Testis (tissue), 2 donors: ENCODE measurements at regions not wholly inside any gene's neighbourhood (a gene's known extent, or its start where the extent isn't known, plus 50 kb on each side); places are given as distances from the start of the nearest gene placed in this dataset.

Source experiments
- DNase-seq: peaks from one replicate; pipeline ENCODE4 v3.0.0-alpha.2; 2019
- H3K27ac ChIP-seq, 2 donors: fragments of 200-600 bp; sonication (generic); one replicate each; pipeline ENCODE4 v1.5.1; 2019
- H3K27me3 ChIP-seq: fragments of 200-600 bp; sonication (generic); one replicate; pipeline ENCODE4 v1.5.1; 2019
- H3K36me3 ChIP-seq: fragments of 200-600 bp; sonication (generic); one replicate; pipeline ENCODE4 v1.5.1; 2017; ENCODE audit warnings: low read depth; ENCODE audit errors: missing control alignments
- H3K4me1 ChIP-seq: fragments of 200-600 bp; sonication (generic); one replicate; pipeline ENCODE4 v1.5.1; 2019
- H3K4me3 ChIP-seq, 2 donors: fragments of 200-600 bp; sonication (generic); one replicate each; pipeline ENCODE4 v1.5.1; 2017 to 2019
- H3K9me3 ChIP-seq: fragments of 200-600 bp; sonication (generic); one replicate; pipeline ENCODE4 v1.5.1; 2017
- POLR2A ChIP-seq: fragments of 450-650 bp; IDR thresholded peaks from one replicate; pipeline ENCODE4 v1.6.1; 2017; ENCODE audit warnings: antibody characterized with exemption, mild to moderate bottlenecking, moderate library complexity
- WGBS, 2 donors: methylation state at CpG; one replicate each; pipeline ENCODE4 v1.1.5; 2018; 5-methylcytosine and 5-hydroxymethylcytosine counted together
- intact Hi-C: fragments of 100-400 bp; cut with DNase I; formaldehyde crosslinking; loops from one replicate; pipeline ENCODE4 v1.15.1; 2023; ENCODE audit warnings: low total_unique reads
- TF ChIP-seq, protein P1 (sequence below), 3 experiments: fragments of 450-650 bp in 2 of 3; fragments of 200-600 bp in 1 of 3; sonication (generic) in 1 of 3; IDR thresholded peaks; one replicate each; pipeline ENCODE4 v1.5.1; 2016 to 2019; ENCODE audit warnings: antibody characterized with exemption in 3 of 3, mild to moderate bottlenecking in 2 of 3, moderate library complexity in 1 of 3

GRCh38 chr2:118246079-118246478, 157.8 kb downstream of the INSIG2 start:
- DNase-seq = no peak
- TF ChIP-seq POLR2A = no peak
- WGBS, 2 donors = 82 to 88% methylated on average over 4 of the region's 4 CpGs
- intact Hi-C loops = no loop called here
- Histone ChIP-seq H3K9me3 (no peaks in the 10 kb centered on the region), H3K27ac (no peak overlapping the region), H3K4me3 (no peak overlapping the region), H3K27me3 (no peaks in the 10 kb centered on the region), H3K4me1 (no peaks in the 10 kb centered on the region), H3K36me3 (no peaks in the 10 kb centered on the region)

- no peak overlapping the region for H3K27ac ChIP-seq
- no peaks in the 10 kb centered on the region for H3K36me3 ChIP-seq
- DNase-seq = no peak
- no peaks in the 10 kb centered on the region for H3K9me3 ChIP-seq
- no peak overlapping the region for H3K4me3 ChIP-seq
- TF ChIP-seq POLR2A = no peak
- TF ChIP-seq, protein P1, sequence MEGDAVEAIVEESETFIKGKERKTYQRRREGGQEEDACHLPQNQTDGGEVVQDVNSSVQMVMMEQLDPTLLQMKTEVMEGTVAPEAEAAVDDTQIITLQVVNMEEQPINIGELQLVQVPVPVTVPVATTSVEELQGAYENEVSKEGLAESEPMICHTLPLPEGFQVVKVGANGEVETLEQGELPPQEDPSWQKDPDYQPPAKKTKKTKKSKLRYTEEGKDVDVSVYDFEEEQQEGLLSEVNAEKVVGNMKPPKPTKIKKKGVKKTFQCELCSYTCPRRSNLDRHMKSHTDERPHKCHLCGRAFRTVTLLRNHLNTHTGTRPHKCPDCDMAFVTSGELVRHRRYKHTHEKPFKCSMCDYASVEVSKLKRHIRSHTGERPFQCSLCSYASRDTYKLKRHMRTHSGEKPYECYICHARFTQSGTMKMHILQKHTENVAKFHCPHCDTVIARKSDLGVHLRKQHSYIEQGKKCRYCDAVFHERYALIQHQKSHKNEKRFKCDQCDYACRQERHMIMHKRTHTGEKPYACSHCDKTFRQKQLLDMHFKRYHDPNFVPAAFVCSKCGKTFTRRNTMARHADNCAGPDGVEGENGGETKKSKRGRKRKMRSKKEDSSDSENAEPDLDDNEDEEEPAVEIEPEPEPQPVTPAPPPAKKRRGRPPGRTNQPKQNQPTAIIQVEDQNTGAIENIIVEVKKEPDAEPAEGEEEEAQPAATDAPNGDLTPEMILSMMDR (IDR thresholded peaks at IDR 0.05) = no peak
- no peaks in the 10 kb centered on the region for H3K4me1 ChIP-seq
- intact Hi-C loops = no loop called here
- 88 to 100% methylated on average over 1 of the region's 1 CpG for WGBS, 2 donors
- H3K27me3 ChIP-seq = no peaks in the 10 kb centered on the region
Measured at GRCh38 chr2:118244686-118245085, 156.4 kb downstream of the INSIG2 start.

DNA sequence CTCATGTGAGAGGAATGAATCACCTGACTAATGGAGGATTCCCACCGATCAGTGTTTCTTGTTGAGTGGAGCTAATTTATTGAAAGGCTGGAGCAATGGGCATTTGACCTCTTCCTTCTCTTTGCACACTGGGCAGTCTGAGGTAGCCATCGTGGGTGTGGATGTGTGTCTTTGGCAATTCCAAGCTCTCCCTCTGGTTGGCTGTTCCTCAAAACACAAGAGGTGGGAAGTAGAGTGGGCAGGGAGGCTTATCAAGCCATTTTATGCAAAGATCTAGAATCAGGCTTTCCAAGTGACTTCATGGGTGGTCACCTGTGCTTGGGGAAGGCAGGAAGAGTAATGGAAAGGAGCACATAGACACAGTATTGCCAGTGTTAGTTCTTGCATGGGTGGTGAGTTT, 154.8 kb downstream of the INSIG2 start:
- Histone ChIP-seq H3K9me3 (no peaks in the 10 kb centered on the region), H3K36me3 (no peaks in the 10 kb centered on the region), H3K27me3 (no peaks in the 10 kb centered on the region), H3K4me3 (no peak overlapping the region), H3K27ac (no peak overlapping the region), H3K4me1 (no peaks in the 10 kb centered on the region)
- TF ChIP-seq, protein P1 (IDR thresholded peaks at IDR 0.05) = no peak
- no peak for TF ChIP-seq POLR2A
- intact Hi-C loops = no loop called here
- DNase-seq = no peak
- WGBS, 2 donors = 53 to 55% methylated on average over 2 of the region's 2 CpGs

DNA sequence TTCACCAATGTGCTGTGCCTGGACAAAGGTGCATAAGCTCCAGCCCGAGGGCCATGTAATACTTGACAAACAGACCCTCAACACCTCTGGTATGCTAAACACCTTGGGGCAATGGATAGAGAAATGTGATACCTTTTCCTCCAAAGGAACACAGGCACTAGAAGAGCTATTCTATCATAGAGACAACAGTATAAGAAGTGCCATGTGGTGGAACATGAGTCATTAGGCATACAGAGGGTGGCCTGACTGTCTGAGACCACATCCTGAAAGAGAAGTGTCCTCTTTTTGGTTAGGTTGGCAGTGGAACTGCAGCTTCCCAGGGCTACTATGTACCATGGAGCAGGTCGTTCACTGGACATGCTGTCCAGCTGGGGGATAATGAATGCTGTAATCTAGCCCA, 153.9 kb downstream of the INSIG2 start:
- Histone ChIP-seq H3K36me3 (no peaks in the 10 kb centered on the region), H3K4me3 (no peak overlapping the region), H3K27ac (no peak overlapping the region), H3K27me3 (no peaks in the 10 kb centered on the region), H3K9me3 (no peaks in the 10 kb centered on the region), H3K4me1 (no peaks in the 10 kb centered on the region)
- no peak for TF ChIP-seq POLR2A
- TF ChIP-seq, protein P1 (IDR thresholded peaks at IDR 0.05) = no peak
- intact Hi-C loops = no loop called here
- DNase-seq = no peak
- WGBS, 2 donors = 64 to 68% methylated on average over 2 of the region's 2 CpGs

DNA sequence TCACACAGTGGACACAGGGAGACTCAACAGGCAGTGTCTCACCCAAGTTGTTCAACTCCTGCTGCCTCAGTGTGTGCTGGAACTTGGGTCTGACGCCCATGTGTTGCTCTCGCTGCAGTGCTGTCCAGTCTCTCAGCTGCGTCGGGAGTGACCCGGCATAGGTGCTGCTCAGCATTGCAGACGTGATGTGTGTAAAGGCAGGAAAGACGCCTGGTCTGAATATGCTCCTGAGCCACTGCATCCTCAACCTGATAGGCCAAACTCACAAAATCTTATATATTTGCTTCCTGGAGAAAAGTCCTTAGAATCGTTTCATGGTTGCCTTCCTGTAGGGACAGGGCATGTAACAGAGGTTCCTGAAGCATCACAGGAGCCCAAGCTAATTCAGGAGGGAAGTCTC, 152.9 kb downstream of the INSIG2 start:
- Histone ChIP-seq H3K36me3 (no peaks in the 10 kb centered on the region), H3K4me3 (no peak overlapping the region), H3K27me3 (no peaks in the 10 kb centered on the region), H3K9me3 (no peaks in the 10 kb centered on the region), H3K27ac (no peak overlapping the region), H3K4me1 (no peaks in the 10 kb centered on the region)
- 76 to 83% methylated on average over 8 of the region's 8 CpGs for WGBS, 2 donors
- TF ChIP-seq POLR2A = no peak
- TF ChIP-seq, protein P1 (IDR thresholded peaks at IDR 0.05) = no peak
- no peak for DNase-seq
- intact Hi-C loops = no loop called here
